Activated T-cell treated with anti-CD3 and anti-CD28 coated beads, Interleukin-2, amount 50 U/mL, for 48 hours (primary cell): ENCODE measurements at regions not wholly inside any gene's neighbourhood (a gene's known extent, or its start where the extent isn't known, plus 50 kb on each side); places are given as distances from the start of the nearest gene placed in this dataset.

Source experiments
- DNase-seq, 2 experiments: peaks; one replicate each; pipeline ENCODE4 v3.0.0-alpha.2; 2020

GRCh38 chr1:90122654-90123340, 127.9 kb downstream of the ZNF326 start:
- no peak for DNase-seq

GRCh38 chr1:90114521-90115141, 119.7 kb downstream of the ZNF326 start:
- no peak for DNase-seq

DNA sequence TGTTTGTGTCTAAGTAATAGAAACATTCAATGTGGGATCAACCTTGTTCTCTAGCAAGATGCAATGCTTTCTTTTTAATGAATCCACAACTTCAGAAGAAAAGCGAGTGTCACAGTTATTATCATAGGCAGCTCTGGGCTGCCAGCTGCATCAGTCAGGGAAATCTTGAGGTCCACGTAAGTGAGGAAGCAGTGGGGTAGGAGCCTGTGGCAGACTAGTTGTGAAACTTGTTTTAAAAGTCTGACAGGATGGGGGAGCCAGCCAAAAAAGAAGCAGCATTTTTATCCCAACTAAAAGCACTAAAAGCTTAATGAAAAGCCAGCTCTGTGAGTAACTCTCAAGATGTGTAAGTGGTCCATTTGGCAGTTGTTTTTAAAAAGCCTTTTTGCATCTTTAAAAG, 113.1 kb downstream of the ZNF326 start:
- no peak for DNase-seq

- no peak for DNase-seq
These were observed 111.4 kb downstream of the ZNF326 start for GRCh38 chr1:90106311-90106710.

DNA sequence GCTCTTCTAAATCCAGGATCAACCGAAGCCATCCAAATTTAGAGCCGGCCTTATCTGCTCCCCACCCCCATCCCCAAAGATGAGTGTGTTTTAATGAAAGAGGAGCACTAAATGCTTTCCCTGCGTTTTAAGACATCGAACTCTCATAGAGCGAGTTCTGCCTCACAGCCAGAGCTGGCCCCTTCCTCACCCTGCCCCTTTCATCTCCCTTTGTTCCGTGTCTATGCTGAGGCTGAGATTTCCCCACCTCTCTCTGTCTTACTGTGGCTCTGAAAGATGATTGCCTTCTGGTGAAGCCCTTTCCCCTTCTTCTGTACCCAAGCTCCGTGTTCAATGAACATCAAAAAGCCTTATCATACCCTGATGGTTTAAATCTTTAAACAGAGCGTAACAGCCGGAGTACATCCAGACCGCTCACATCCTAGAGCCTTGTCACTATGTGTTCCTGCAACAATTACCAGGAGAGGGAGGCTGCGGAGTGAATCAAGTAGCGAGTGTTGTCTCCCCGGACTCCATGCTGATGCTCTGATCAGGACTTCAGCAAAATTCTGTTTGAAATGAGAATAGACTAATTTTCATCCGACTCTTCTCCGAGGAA, 110.1 kb downstream of the ZNF326 start:
- DNase-seq: no peak

- no peak for DNase-seq
These were observed 105.7 kb downstream of the ZNF326 start for GRCh38 chr1:90100566-90100965.

DNA sequence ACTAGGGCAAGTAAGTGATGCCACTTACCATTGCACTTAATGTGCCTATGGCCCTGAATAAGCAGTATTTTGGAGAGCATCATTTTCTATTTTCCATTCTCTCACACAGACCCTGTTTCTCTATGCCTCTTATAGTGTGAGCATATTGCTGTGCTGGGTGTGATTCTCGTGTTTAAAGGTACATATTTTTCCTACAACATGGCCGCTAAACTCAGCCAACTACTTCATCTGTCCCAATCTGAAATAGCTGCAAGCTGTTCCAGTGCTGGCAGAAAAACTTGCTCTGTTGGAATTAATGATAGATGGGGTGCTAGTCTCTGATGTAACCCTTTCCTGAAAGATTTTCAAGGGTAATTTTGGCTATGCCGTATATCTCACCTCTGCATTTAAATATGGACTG, 97.5 kb downstream of the ZNF326 start:
- no peak for DNase-seq
